Right ventricle myocardium inferior (tissue), 1 donor: ENCODE measurements at regions not wholly inside any gene's neighbourhood (a gene's known extent, or its start where the extent isn't known, plus 50 kb on each side); places are given as distances from the start of the nearest gene placed in this dataset.
"Not testable (repeated sequence)": the region's sequence is repeated elsewhere in the genome, so short reads cannot be mapped to it uniquely, and the experiment has no call there.

Experiments
- ATAC-seq: fragments of 200-7000 bp; cut with Tn5 transposase; one replicate; pipeline ENCODE4 v1.9.1; 2020; ENCODE audit warnings: mild to moderate bottlenecking, moderate library complexity
- DNase-seq: peaks from one replicate; pipeline ENCODE4 v3.0.0; 2021; ENCODE audit errors: missing footprints
- intact Hi-C: fragments of 100-400 bp; cut with DNase I; formaldehyde crosslinking; loops from one replicate; pipeline ENCODE4 v1.11.0; 2022
- donor health status: DM: no; HTN: yes; CAD: no; lungs with severe emphysema.

GRCh38 chr1:80392529-80392928 is 1386.0 kb upstream of the ADGRL4 start:
- no peak for ATAC-seq
- intact Hi-C loops: no loop called here

GRCh38 chr1:80385650-80386049 is 1379.1 kb upstream of the ADGRL4 start:
- DNase-seq (no peak), ATAC-seq (no peak)
- intact Hi-C loops: no loop called here

More at GRCh38 chr1:80392529-80392928, 1386.0 kb upstream of the ADGRL4 start:
- DNase-seq: no peak

- intact Hi-C loops: no loop called here
- DNase-seq (no peak), ATAC-seq (no peak)
Measured at GRCh38 chr1:80384959-80385358, 1378.4 kb upstream of the ADGRL4 start.

GRCh38 chr1:80384083-80384830 is 1377.7 kb upstream of the ADGRL4 start:
- intact Hi-C loops: no loop called here
- DNase-seq (no peak), ATAC-seq (no peak)

- no peak for DNase-seq
- intact Hi-C loops: no loop called here
- ATAC-seq: no peak
Measured at GRCh38 chr1:80375662-80376061, 1369.1 kb upstream of the ADGRL4 start.

- intact Hi-C loops: no loop called here
- ATAC-seq (no peak), DNase-seq (no peak)
Measured at GRCh38 chr1:80375109-80375508, 1368.6 kb upstream of the ADGRL4 start.

- no peak for DNase-seq
- intact Hi-C loops: no loop called here
Measured at GRCh38 chr1:80369780-80370179, 1363.2 kb upstream of the ADGRL4 start.

GRCh38 chr1:80367058-80367457 is 1360.5 kb upstream of the ADGRL4 start:
- ATAC-seq (no peak), DNase-seq (no peak)
- intact Hi-C loops: no loop called here

More at GRCh38 chr1:80369780-80370179, 1363.2 kb upstream of the ADGRL4 start:
- no peak for ATAC-seq

- intact Hi-C loops: no loop called here
- no peak for ATAC-seq
- DNase-seq: no peak
Measured at GRCh38 chr1:80365359-80366021, 1359.0 kb upstream of the ADGRL4 start.

- intact Hi-C loops: no loop called here
- ATAC-seq (no peak), DNase-seq (no peak)
Measured at GRCh38 chr1:80363689-80364475, 1357.4 kb upstream of the ADGRL4 start.

- DNase-seq (no peak), ATAC-seq (no peak)
- intact Hi-C loops: no loop called here
Measured at GRCh38 chr1:80359666-80360065, 1353.1 kb upstream of the ADGRL4 start.

- intact Hi-C loops: no loop called here
- DNase-seq: no peak
- no peak for ATAC-seq
Measured at GRCh38 chr1:80349218-80349617, 1342.7 kb upstream of the ADGRL4 start.

GRCh38 chr1:80341021-80341420 is 1334.5 kb upstream of the ADGRL4 start:
- DNase-seq: no peak
- no peak for ATAC-seq
- intact Hi-C loops: no loop called here

GRCh38 chr1:80318108-80318507 is 1311.6 kb upstream of the ADGRL4 start:
- DNase-seq: no peak
- intact Hi-C loops: no loop called here
- no peak for ATAC-seq

GRCh38 chr1:80310703-80311245 is 1304.2 kb upstream of the ADGRL4 start:
- no peak for DNase-seq
- no peak for ATAC-seq
- intact Hi-C loops: no loop called here

GRCh38 chr1:80305466-80305865 is 1298.9 kb upstream of the ADGRL4 start:
- no peak for DNase-seq
- no peak for ATAC-seq
- intact Hi-C loops: no loop called here

- no peak for ATAC-seq
Measured at GRCh38 chr1:80293818-80294217, 1287.3 kb upstream of the ADGRL4 start.

GRCh38 chr1:80288750-80289149 is 1282.2 kb upstream of the ADGRL4 start:
- not testable (repeated sequence) for ATAC-seq

More at GRCh38 chr1:80293818-80294217, 1287.3 kb upstream of the ADGRL4 start:
- intact Hi-C loops: no loop called here
- DNase-seq: no peak

GRCh38 chr1:80282536-80282935 is 1276.0 kb upstream of the ADGRL4 start:
- DNase-seq: no peak
- no peak for ATAC-seq
- intact Hi-C loops: no loop called here

More at GRCh38 chr1:80288750-80289149, 1282.2 kb upstream of the ADGRL4 start:
- DNase-seq, intact Hi-C loops: not testable (repeated sequence)
